ENCODE measurements at regions not wholly inside any gene's neighbourhood (a gene's known extent, or its start where the extent isn't known, plus 50 kb on each side); places are given as distances from the start of the nearest gene placed in this dataset.

GRCh38 chr5:167804512-167805220 lies 486.8 kb upstream of the WWC1 start:
- no peak overlapping the region for H3K4me3 ChIP-seq (ENCODE audit: low read depth, low read length)
- no peak for DNase-seq (ENCODE audit: low read depth)
- no peak for TF ChIP-seq CTCF (IDR thresholded peaks at IDR 0.05; ENCODE audit: control insufficient read depth, extremely low read depth, insufficient read depth)

- H3K4me3 ChIP-seq (ENCODE audit: low read depth, low read length) = no peak overlapping the region
- no peak for DNase-seq (ENCODE audit: low read depth)
- no peak for TF ChIP-seq CTCF (IDR thresholded peaks at IDR 0.05; ENCODE audit: control insufficient read depth, extremely low read depth, insufficient read depth)
These were observed 480.9 kb upstream of the WWC1 start for GRCh38 chr5:167810573-167810972.

- DNase-seq (ENCODE audit: low read depth) = no peak
- no peak overlapping the region for H3K4me3 ChIP-seq (ENCODE audit: low read depth, low read length)
- TF ChIP-seq CTCF (IDR thresholded peaks at IDR 0.05; ENCODE audit: control insufficient read depth, extremely low read depth, insufficient read depth) = no peak
These were observed 478.6 kb upstream of the WWC1 start for GRCh38 chr5:167812871-167813270.

GRCh38 chr5:167813389-167813788 lies 478.1 kb upstream of the WWC1 start:
- H3K4me3 ChIP-seq (ENCODE audit: low read depth, low read length) = no peak overlapping the region
- DNase-seq (ENCODE audit: low read depth) = no peak
- TF ChIP-seq CTCF (IDR thresholded peaks at IDR 0.05; ENCODE audit: control insufficient read depth, extremely low read depth, insufficient read depth) = no peak

- DNase-seq (ENCODE audit: low read depth) = no peak
- H3K4me3 ChIP-seq (ENCODE audit: low read depth, low read length) = no peak overlapping the region
- no peak for TF ChIP-seq CTCF (IDR thresholded peaks at IDR 0.05; ENCODE audit: control insufficient read depth, extremely low read depth, insufficient read depth)
These were observed 477.4 kb upstream of the WWC1 start for GRCh38 chr5:167814040-167814439.

- DNase-seq (ENCODE audit: low read depth) = no peak
- H3K4me3 ChIP-seq (ENCODE audit: low read depth, low read length) = no peak overlapping the region
- TF ChIP-seq CTCF (IDR thresholded peaks at IDR 0.05; ENCODE audit: control insufficient read depth, extremely low read depth, insufficient read depth) = no peak
These were observed 476.6 kb upstream of the WWC1 start for GRCh38 chr5:167814828-167815227.

- no peak for TF ChIP-seq CTCF (IDR thresholded peaks at IDR 0.05; ENCODE audit: control insufficient read depth, extremely low read depth, insufficient read depth)
- H3K4me3 ChIP-seq (ENCODE audit: low read depth, low read length) = no peak overlapping the region
- DNase-seq (ENCODE audit: low read depth) = no peak
These were observed 475.1 kb upstream of the WWC1 start for GRCh38 chr5:167816354-167816753.

All from LNCaP clone FGC (cell line).